GM12873 (cell line): ENCODE measurements at regions not wholly inside any gene's neighbourhood (a gene's known extent, or its start where the extent isn't known, plus 50 kb on each side); places are given as distances from the start of the nearest gene placed in this dataset.

Experiments
- CTCF ChIP-seq: IDR thresholded peaks from 2 replicates; pipeline ENCODE4 v1.5.1; 2012; ENCODE audit warnings: low read depth, mild to moderate bottlenecking, moderate library complexity, low read length, control low read depth; ENCODE audit not compliant: insufficient read depth; ENCODE audit errors: missing control alignments

GRCh38 chr2:220585241-220585640 lies 957.8 kb downstream of the SLC4A3 start:
- no peak for TF ChIP-seq CTCF

- TF ChIP-seq CTCF = no peak
Observed at GRCh38 chr2:220586980-220587530, 959.6 kb downstream of the SLC4A3 start.

GRCh38 chr2:220588148-220588547 lies 960.7 kb downstream of the SLC4A3 start:
- no peak for TF ChIP-seq CTCF

GRCh38 chr2:220590476-220590875 lies 963.0 kb downstream of the SLC4A3 start:
- no peak for TF ChIP-seq CTCF

GRCh38 chr2:220593526-220593925 lies 966.1 kb downstream of the SLC4A3 start:
- TF ChIP-seq CTCF = no peak

- TF ChIP-seq CTCF = no peak
Observed at GRCh38 chr2:220601674-220602073, 970.4 kb downstream of the EPHA4 start.

GRCh38 chr2:220614064-220614463 lies 958.0 kb downstream of the EPHA4 start:
- no peak for TF ChIP-seq CTCF
